ENCODE measurements at regions not wholly inside any gene's neighbourhood (a gene's known extent, or its start where the extent isn't known, plus 50 kb on each side); places are given as distances from the start of the nearest gene placed in this dataset.

DNA sequence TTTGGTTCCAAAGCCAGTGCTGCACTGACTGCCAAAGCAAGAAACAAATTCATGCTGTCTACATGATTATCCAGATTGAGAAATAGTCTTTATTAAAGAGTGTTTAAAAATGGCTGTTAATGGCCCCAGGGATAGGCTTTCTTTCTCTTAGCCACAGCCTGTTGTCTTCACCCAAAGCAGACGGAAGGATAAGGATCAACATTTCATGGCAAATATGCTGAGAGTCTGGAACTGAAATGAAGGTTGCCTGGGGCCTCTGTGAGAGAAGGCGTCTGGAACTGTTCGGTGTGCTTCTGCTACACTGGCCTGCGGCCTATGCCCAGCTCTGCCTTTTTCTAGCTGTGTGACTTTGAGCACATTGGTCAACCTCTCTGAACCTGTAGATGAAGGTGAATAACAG lies 373.0 kb upstream of the ZFP64 start:
- TF ChIP-seq, protein P1, sequence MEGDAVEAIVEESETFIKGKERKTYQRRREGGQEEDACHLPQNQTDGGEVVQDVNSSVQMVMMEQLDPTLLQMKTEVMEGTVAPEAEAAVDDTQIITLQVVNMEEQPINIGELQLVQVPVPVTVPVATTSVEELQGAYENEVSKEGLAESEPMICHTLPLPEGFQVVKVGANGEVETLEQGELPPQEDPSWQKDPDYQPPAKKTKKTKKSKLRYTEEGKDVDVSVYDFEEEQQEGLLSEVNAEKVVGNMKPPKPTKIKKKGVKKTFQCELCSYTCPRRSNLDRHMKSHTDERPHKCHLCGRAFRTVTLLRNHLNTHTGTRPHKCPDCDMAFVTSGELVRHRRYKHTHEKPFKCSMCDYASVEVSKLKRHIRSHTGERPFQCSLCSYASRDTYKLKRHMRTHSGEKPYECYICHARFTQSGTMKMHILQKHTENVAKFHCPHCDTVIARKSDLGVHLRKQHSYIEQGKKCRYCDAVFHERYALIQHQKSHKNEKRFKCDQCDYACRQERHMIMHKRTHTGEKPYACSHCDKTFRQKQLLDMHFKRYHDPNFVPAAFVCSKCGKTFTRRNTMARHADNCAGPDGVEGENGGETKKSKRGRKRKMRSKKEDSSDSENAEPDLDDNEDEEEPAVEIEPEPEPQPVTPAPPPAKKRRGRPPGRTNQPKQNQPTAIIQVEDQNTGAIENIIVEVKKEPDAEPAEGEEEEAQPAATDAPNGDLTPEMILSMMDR (IDR thresholded peaks at IDR 0.05; ENCODE audit: low read depth, low read length): no peak
- no peak for TF ChIP-seq EZH2phosphoT487 (IDR thresholded peaks at IDR 0.05; ENCODE audit: low read depth)
